Nephron (organoid): ENCODE measurements at regions not wholly inside any gene's neighbourhood (a gene's known extent, or its start where the extent isn't known, plus 50 kb on each side); places are given as distances from the start of the nearest gene placed in this dataset.
A peak's percentile ranks its signal among the peaks of the same experiment; 100 is the strongest.

Source experiments
- H3K27ac Mint-ChIP-seq, 3 experiments: 2 replicates each; pipeline ENCODE4 v1.8.0; 2020; ENCODE audit warnings: mixed read lengths in 3 of 3, mild to moderate bottlenecking in 2 of 3, moderate library complexity in 1 of 3
- H3K27me3 Mint-ChIP-seq: 2 replicates; pipeline ENCODE4 v1.8.0; 2021; ENCODE audit warnings: low read depth, mild to moderate bottlenecking, moderate library complexity, mixed read lengths
- H3K36me3 Mint-ChIP-seq: 2 replicates; pipeline ENCODE4 v1.8.0; 2020; ENCODE audit warnings: low read depth, mixed read lengths
- H3K4me1 Mint-ChIP-seq: 2 replicates; pipeline ENCODE4 v1.8.0; 2020; ENCODE audit warnings: mixed read lengths
- H3K4me3 Mint-ChIP-seq, 3 experiments: 2 replicates each; pipeline ENCODE4 v1.8.0; 2020; ENCODE audit warnings: mild to moderate bottlenecking in 3 of 3, mixed read lengths in 3 of 3, moderate library complexity in 2 of 3
- H3K9me3 Mint-ChIP-seq: 2 replicates; pipeline ENCODE4 v1.8.0; 2020; ENCODE audit warnings: mixed read lengths
- CTCF ChIP-seq, 3 experiments: fragments of 200-600 bp; sonication (generic); IDR thresholded peaks; one replicate each; pipeline ENCODE4 v1.5.0; 2021; ENCODE audit warnings: antibody characterized with exemption in 3 of 3; ENCODE audit not compliant: unreplicated experiment in 3 of 3

GRCh38 chrX:45435481-45435880 lies 234.8 kb upstream of the DIPK2B start:
- H3K27ac Mint-ChIP-seq = no peak overlapping the region
- H3K9me3 Mint-ChIP-seq = peaks cover 17% of the 10 kb centered on the region
- H3K36me3 Mint-ChIP-seq = no peaks in the 10 kb centered on the region
- no peak for TF ChIP-seq CTCF (IDR thresholded peaks at IDR 0.05; ENCODE audit: unreplicated experiment in 3 of 3)
- peaks cover 9% of the 10 kb centered on the region for H3K4me1 Mint-ChIP-seq
- H3K27me3 Mint-ChIP-seq = no peaks in the 10 kb centered on the region
- no peak overlapping the region for H3K4me3 Mint-ChIP-seq

GRCh38 chrX:45434231-45434630 lies 233.6 kb upstream of the DIPK2B start:
- Mint-ChIP-seq H3K36me3 (no peaks in the 10 kb centered on the region), H3K4me1 (peaks cover 9% of the 10 kb centered on the region), H3K27ac (no peak overlapping the region), H3K27me3 (no peaks in the 10 kb centered on the region), H3K9me3 (peaks cover 17% of the 10 kb centered on the region), H3K4me3 (no peak overlapping the region)
- TF ChIP-seq CTCF (IDR thresholded peaks at IDR 0.05; ENCODE audit: unreplicated experiment in 3 of 3) = no peak

DNA sequence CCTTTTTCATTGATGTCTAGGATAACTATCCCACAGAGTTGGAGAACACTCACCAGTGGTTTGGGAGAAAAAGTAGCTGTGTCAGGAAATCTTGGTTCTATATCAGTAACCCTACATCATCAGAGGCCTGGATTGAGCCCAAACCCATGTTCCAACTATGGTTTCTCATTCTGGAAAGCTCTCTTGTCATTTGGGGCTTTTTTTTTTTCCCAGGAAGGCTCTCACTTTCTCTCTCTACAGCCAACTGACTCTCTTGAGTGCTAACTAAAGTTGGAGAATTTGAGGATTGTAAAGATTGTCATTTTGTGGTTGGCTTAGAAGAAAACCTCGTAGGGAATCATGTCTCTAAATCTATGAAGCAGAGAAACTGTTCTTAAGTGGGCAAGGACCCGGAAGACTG lies 228.2 kb upstream of the DIPK2B start:
- Mint-ChIP-seq H3K4me1 (no peaks in the 10 kb centered on the region), H3K9me3 (peaks cover 21% of the 10 kb centered on the region), H3K27ac (no peak overlapping the region), H3K4me3 (no peak overlapping the region), H3K27me3 (no peaks in the 10 kb centered on the region), H3K36me3 (no peaks in the 10 kb centered on the region)
- no peak for TF ChIP-seq CTCF (IDR thresholded peaks at IDR 0.05; ENCODE audit: unreplicated experiment in 3 of 3)

- Mint-ChIP-seq H3K4me3 (no peak overlapping the region), H3K27ac (peak overlapping the region in 1 of 3 experiments; percentile 25), H3K36me3 (no peaks in the 10 kb centered on the region), H3K27me3 (no peaks in the 10 kb centered on the region), H3K9me3 (peaks cover 19% of the 10 kb centered on the region), H3K4me1 (no peaks in the 10 kb centered on the region)
- no peak for TF ChIP-seq CTCF (IDR thresholded peaks at IDR 0.05; ENCODE audit: unreplicated experiment in 3 of 3)
These were observed 223.7 kb upstream of the DIPK2B start for GRCh38 chrX:45424326-45424725.

DNA sequence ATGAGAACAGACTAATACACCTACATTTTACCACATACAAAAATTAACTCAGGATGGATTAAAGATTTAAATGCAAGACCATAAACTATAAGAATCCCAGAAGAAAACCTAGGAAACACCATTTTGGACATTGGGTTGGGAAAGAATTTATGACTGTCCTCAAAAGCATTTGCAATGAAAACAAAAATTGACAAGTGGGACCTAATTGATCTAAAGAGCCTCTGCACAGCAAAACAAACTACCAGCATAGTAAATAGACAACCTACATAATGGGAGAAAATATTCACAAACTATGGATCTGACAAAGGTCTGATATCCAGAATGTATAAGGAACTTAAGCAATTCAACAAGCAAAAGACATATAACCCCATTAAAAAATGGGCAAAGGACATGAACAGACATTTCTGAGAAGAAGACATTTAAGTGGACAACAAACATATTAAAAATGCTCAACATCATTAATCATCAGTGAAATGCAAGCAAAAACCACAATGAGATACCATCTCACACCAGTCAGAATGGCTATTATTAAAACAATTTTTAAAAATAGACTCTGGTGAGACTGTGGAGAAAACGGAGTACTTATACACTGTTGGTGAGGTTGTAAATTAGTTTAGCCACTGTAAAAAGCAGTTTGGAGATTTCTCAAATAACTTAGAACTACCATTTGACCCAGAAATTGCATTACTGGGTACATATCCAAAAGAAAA lies 221.7 kb upstream of the DIPK2B start:
- Mint-ChIP-seq H3K36me3 (no peaks in the 10 kb centered on the region), H3K4me3 (no peak overlapping the region), H3K4me1 (no peaks in the 10 kb centered on the region), H3K27ac (no peak overlapping the region), H3K9me3 (peaks cover 25% of the 10 kb centered on the region), H3K27me3 (no peaks in the 10 kb centered on the region)
- no peak for TF ChIP-seq CTCF (IDR thresholded peaks at IDR 0.05; ENCODE audit: unreplicated experiment in 3 of 3)

DNA sequence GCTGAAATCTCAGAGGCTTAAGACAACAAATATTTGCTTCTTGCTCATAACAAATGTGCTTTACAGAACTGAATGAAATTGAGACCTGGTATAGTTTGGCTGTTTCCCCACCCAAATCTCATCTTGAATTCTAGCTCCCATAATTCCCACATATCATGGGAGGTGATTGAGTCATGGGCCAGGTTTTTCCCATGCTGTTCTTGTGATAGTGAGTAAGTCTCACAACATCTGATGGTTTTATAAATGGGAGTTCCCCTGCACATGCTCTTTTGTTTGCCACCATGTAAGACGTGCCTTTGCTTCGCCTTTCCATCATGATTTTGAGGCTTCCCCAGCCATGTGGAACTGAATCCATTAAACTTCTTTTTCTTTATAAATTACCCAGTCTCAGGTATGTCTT lies 221.1 kb upstream of the DIPK2B start:
- no peaks in the 10 kb centered on the region for H3K4me1 Mint-ChIP-seq
- no peak overlapping the region for H3K27ac Mint-ChIP-seq
- H3K36me3 Mint-ChIP-seq = no peaks in the 10 kb centered on the region
- TF ChIP-seq CTCF (IDR thresholded peaks at IDR 0.05; ENCODE audit: unreplicated experiment in 3 of 3) = no peak
- H3K27me3 Mint-ChIP-seq = no peaks in the 10 kb centered on the region
- H3K9me3 Mint-ChIP-seq = peaks cover 25% of the 10 kb centered on the region
- no peak overlapping the region for H3K4me3 Mint-ChIP-seq
